8988T (cell line): ENCODE measurements at regions not wholly inside any gene's neighbourhood (a gene's known extent, or its start where the extent isn't known, plus 50 kb on each side); places are given as distances from the start of the nearest gene placed in this dataset.
"Not testable (repeated sequence)": the region's sequence is repeated elsewhere in the genome, so short reads cannot be mapped to it uniquely, and the experiment has no call there.

ENCODE experiments used
- DNase-seq: peaks from one replicate; pipeline ENCODE4 v3.0.0; 2011

GRCh38 chr15:66884661-66885237 is 180.7 kb upstream of the SMAD3 start:
- DNase-seq, result no peak

GRCh38 chr15:66885281-66885915 is 180.0 kb upstream of the SMAD3 start:
- no peak for DNase-seq

- no peak for DNase-seq
Observed at GRCh38 chr15:66886241-66886675, 179.1 kb upstream of the SMAD3 start.

- no peak for DNase-seq
Observed at GRCh38 chr15:66886686-66887273, 178.6 kb upstream of the SMAD3 start.

- DNase-seq, result not testable (repeated sequence)
Observed at GRCh38 chr15:66889298-66889697, 176.1 kb upstream of the SMAD3 start.

GRCh38 chr15:66891776-66892175 is 173.6 kb upstream of the SMAD3 start:
- DNase-seq, result no peak

GRCh38 chr15:66893294-66893693 is 172.1 kb upstream of the SMAD3 start:
- DNase-seq, result no peak

- DNase-seq, result no peak
Observed at GRCh38 chr15:66894363-66894762, 171.0 kb upstream of the SMAD3 start.

GRCh38 chr15:66894986-66895780 is 170.2 kb upstream of the SMAD3 start:
- no peak for DNase-seq

- no peak for DNase-seq
Observed at GRCh38 chr15:66895794-66896453, 169.5 kb upstream of the SMAD3 start.

- DNase-seq, result no peak
Observed at GRCh38 chr15:66896611-66897010, 168.8 kb upstream of the SMAD3 start.

- no peak for DNase-seq
Observed at GRCh38 chr15:66897416-66897815, 168.0 kb upstream of the SMAD3 start.

- DNase-seq, result no peak
Observed at GRCh38 chr15:66897971-66898370, 167.4 kb upstream of the SMAD3 start.

GRCh38 chr15:66898656-66899386 is 166.6 kb upstream of the SMAD3 start:
- DNase-seq, result no peak

- DNase-seq, result no peak
Observed at GRCh38 chr15:66899555-66900350, 165.6 kb upstream of the SMAD3 start.

GRCh38 chr15:66900586-66901310 is 164.7 kb upstream of the SMAD3 start:
- no peak for DNase-seq

GRCh38 chr15:66901336-66902100 is 163.9 kb upstream of the SMAD3 start:
- no peak for DNase-seq

- no peak for DNase-seq
Observed at GRCh38 chr15:66905185-66905584, 160.2 kb upstream of the SMAD3 start.

GRCh38 chr15:66905954-66906353 is 159.4 kb upstream of the SMAD3 start:
- DNase-seq, result no peak
